GM13977 (cell line): ENCODE measurements at regions not wholly inside any gene's neighbourhood (a gene's known extent, or its start where the extent isn't known, plus 50 kb on each side); places are given as distances from the start of the nearest gene placed in this dataset.

ENCODE experiments used
- DNase-seq: peaks from one replicate; pipeline ENCODE4 v3.0.0; 2012; ENCODE audit warnings: low spot score
- in situ Hi-C: fragments of 300-500 bp; cut with MboI; formaldehyde crosslinking; loops from one replicate; pipeline ENCODE4 v1.12.0; 2022; ENCODE audit warnings: low sequenced_read_pairs, low pct_unique_long_range_greater_than_20kb, mixed read lengths, inconsistent platforms; ENCODE audit not compliant: unreplicated experiment
- TF ChIP-seq, protein P1 (sequence below): IDR thresholded peaks from 2 replicates; pipeline ENCODE4 v1.5.1; 2012; ENCODE audit warnings: mild to moderate bottlenecking, control low read depth; ENCODE audit not compliant: insufficient read depth; ENCODE audit errors: extremely low read depth, missing control alignments

DNA sequence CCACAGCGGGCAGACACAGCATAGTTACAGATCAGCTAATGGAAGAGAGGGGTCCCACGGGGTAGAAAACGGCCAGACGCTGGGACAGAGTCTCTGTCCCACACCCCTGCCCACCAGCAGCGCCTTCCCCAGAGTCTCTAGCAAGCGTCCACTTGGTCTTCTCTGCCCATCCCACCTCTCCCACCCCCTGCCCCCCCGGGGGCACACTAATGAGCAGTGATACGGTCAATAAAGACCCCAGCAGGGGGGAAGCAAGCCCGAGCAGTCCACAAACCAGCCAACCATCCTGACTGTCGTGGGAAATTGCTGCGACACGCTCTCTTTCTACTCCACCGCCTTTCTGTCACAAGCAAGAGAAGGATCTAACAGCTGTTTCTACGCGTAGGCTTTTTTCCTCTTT is 374.7 kb downstream of the NPHP4 start:
- TF ChIP-seq, protein P1, sequence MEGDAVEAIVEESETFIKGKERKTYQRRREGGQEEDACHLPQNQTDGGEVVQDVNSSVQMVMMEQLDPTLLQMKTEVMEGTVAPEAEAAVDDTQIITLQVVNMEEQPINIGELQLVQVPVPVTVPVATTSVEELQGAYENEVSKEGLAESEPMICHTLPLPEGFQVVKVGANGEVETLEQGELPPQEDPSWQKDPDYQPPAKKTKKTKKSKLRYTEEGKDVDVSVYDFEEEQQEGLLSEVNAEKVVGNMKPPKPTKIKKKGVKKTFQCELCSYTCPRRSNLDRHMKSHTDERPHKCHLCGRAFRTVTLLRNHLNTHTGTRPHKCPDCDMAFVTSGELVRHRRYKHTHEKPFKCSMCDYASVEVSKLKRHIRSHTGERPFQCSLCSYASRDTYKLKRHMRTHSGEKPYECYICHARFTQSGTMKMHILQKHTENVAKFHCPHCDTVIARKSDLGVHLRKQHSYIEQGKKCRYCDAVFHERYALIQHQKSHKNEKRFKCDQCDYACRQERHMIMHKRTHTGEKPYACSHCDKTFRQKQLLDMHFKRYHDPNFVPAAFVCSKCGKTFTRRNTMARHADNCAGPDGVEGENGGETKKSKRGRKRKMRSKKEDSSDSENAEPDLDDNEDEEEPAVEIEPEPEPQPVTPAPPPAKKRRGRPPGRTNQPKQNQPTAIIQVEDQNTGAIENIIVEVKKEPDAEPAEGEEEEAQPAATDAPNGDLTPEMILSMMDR, result no peak
- no peak for DNase-seq
- in situ Hi-C loops, result no loop called here

GRCh38 chr1:5617179-5617520 is 375.1 kb downstream of the NPHP4 start:
- in situ Hi-C loops, result no loop called here
- no peak for DNase-seq
- TF ChIP-seq, protein P1, result no peak

DNA sequence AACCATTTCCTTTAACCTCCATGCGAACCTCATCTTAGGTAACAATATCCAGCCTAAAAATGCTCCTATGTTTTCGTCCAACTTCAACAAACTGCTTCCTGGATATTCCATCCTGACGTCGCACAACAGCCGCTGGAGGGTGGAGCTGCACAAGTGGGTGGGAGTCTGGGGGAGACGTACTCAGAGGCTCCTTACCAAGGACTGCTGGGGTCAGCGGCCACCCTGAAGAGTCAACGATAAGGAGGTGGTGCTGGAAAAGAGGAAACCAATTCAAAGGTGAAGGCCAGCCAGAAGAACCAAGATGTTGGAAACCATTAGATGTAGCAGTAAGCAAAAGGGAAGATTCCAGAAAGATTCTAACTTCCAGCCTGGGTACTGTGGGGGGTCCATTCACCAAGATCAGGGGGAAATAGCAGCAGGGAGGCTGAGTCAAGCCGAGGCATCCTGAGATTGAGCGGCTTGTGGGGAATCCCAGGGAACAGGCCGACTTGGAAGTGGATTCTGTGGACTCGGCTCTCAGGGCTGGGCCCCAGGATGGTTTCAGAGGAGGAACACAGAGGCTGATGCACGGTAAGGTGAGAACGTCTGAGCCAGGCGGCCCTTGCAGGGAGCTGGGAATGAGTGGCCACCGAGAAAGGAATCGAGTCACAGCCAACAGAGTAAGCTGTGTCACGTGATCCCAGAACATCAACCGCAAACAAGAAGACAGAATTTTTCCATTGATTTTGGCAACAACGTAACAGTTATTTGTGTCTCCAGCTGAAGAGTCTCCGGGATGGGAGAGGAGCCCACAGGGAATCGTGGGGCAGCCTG is 375.7 kb downstream of the NPHP4 start:
- DNase-seq, result no peak
- TF ChIP-seq, protein P1, result no peak
- in situ Hi-C loops, result no loop called here

GRCh38 chr1:5615076-5615475 is 377.1 kb downstream of the NPHP4 start:
- TF ChIP-seq, protein P1, result no peak
- in situ Hi-C loops, result no loop called here
- no peak for DNase-seq

- in situ Hi-C loops, result no loop called here
- DNase-seq, result no peak
- TF ChIP-seq, protein P1, result no peak
These were observed 378.3 kb downstream of the NPHP4 start for GRCh38 chr1:5613900-5614299.

DNA sequence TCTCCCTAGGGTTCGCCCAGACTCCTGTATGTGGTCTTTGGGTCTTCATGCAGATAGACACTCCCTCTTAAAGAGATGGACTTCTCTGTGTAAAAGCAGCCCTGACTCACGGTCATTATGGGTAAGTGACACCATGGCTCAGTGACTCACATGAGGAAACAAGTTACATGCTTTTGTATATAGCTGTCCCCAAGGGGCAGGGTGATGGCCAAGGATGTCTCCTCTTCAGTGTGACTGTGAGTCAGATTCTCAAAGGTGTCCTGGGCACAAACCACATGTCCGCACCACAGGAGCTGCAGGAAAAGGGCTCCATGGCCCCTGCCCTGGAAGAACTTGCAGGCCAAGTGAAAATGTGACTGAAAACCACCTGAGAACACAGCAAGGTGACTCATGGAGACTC is 380.4 kb downstream of the NPHP4 start:
- TF ChIP-seq, protein P1, result no peak
- in situ Hi-C loops, result no loop called here
- DNase-seq, result no peak
